ENCODE measurements at regions not wholly inside any gene's neighbourhood (a gene's known extent, or its start where the extent isn't known, plus 50 kb on each side); places are given as distances from the start of the nearest gene placed in this dataset.

DNA sequence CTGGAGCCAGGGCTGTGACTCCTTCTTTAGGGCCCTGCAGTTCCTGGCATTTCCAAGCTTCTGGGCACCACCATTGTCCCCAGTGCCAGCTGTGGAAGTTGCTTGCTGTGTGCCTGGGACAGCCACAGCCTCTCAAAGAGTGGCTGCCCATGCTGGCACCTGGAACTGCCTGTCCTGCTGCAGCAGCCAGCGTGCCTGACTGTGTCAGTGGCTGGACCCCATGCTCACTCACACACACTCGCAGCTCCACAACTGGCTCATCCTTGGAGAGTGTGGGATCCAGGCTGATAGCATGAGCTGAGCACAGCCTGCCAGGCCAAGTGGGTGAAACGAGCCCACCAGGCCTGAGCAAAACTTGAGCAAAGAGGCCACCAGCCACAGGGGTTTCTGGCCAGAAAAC lies 1107.6 kb downstream of the C4orf33 start:
- no peaks in the 10 kb centered on the region for H3K27me3 ChIP-seq (ENCODE audit: control insufficient read depth, insufficient read depth, low read length)
- FAIRE-seq (no peak), DNase-seq (ENCODE audit: low read depth) (no peak)
- no peak for TF ChIP-seq CTCF (IDR thresholded peaks at IDR 0.05; ENCODE audit: insufficient read depth, low read length, severe bottlenecking)
- H3K36me3 ChIP-seq (ENCODE audit: control insufficient read depth, insufficient read depth, low read length): no peaks in the 10 kb centered on the region
- no peak overlapping the region for H3K4me3 ChIP-seq (ENCODE audit: low read depth, low read length)

DNA sequence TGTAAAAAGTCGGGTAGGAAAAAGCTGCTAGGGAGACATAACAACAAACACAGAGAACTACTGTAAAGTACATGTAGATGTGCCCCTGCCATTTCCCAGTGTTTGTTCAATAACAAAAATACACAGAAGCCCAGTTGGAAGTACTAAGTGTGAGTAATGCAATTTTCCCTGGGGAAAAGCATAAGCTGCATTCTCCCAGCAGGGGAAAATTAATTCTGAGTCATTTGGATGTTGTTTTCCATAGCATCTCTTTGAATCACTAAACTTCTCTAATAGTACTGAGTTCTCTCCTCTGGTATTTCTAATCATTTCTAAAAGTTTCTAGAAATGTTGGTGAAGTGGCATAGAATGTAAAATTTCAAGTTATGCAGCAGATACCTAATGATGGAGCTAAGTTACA lies 1114.9 kb downstream of the C4orf33 start:
- no peak for TF ChIP-seq CTCF (IDR thresholded peaks at IDR 0.05; ENCODE audit: insufficient read depth, low read length, severe bottlenecking)
- Histone ChIP-seq H3K4me3 (ENCODE audit: low read depth, low read length) (no peak overlapping the region), H3K36me3 (ENCODE audit: control insufficient read depth, insufficient read depth, low read length) (no peaks in the 10 kb centered on the region), H3K27me3 (ENCODE audit: control insufficient read depth, insufficient read depth, low read length) (no peaks in the 10 kb centered on the region)
- FAIRE-seq (no peak), DNase-seq (ENCODE audit: low read depth) (peak; percentile 6)

GRCh38 chr4:130214268-130214667 lies 1118.3 kb downstream of the C4orf33 start:
- no peak for FAIRE-seq
- TF ChIP-seq CTCF (IDR thresholded peaks at IDR 0.05; ENCODE audit: insufficient read depth, low read length, severe bottlenecking): no peak
- no peaks in the 10 kb centered on the region for H3K36me3 ChIP-seq (ENCODE audit: control insufficient read depth, insufficient read depth, low read length)
- H3K4me3 ChIP-seq (ENCODE audit: low read depth, low read length): no peak overlapping the region
- DNase-seq (ENCODE audit: low read depth): no peak
- no peaks in the 10 kb centered on the region for H3K27me3 ChIP-seq (ENCODE audit: control insufficient read depth, insufficient read depth, low read length)

- no peak overlapping the region for H3K4me3 ChIP-seq (ENCODE audit: low read depth, low read length)
- H3K27me3 ChIP-seq (ENCODE audit: control insufficient read depth, insufficient read depth, low read length): no peaks in the 10 kb centered on the region
- DNase-seq (ENCODE audit: low read depth) (no peak), FAIRE-seq (no peak)
- TF ChIP-seq CTCF (IDR thresholded peaks at IDR 0.05; ENCODE audit: insufficient read depth, low read length, severe bottlenecking): no peak
- no peaks in the 10 kb centered on the region for H3K36me3 ChIP-seq (ENCODE audit: control insufficient read depth, insufficient read depth, low read length)
Measured at GRCh38 chr4:130233377-130234047, 1137.6 kb downstream of the C4orf33 start.

DNA sequence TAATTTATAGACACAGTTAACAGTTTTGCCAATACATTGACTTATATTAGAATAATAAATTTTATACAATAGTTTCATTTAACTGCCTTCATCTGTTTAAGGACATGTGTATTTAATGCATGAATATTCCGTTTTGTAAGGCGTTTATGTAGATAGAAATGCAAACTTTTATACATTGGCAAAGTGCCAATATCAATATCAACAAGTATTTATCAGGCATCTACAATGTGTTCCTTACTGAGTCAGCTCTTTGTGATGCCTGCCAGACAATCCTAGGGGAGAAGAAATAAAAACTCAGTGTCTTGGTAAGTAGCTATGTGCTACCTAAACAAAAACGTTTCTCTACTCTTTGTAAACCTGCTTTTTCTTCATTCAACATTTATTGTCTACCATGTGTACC lies 1142.2 kb downstream of the C4orf33 start:
- no peaks in the 10 kb centered on the region for H3K36me3 ChIP-seq (ENCODE audit: control insufficient read depth, insufficient read depth, low read length)
- DNase-seq (ENCODE audit: low read depth): no peak
- no peak for FAIRE-seq

More for the DNA sequence above, 1142.2 kb downstream of the C4orf33 start:
- TF ChIP-seq CTCF (IDR thresholded peaks at IDR 0.05; ENCODE audit: insufficient read depth, low read length, severe bottlenecking): no peak
- Histone ChIP-seq H3K27me3 (ENCODE audit: control insufficient read depth, insufficient read depth, low read length) (no peaks in the 10 kb centered on the region), H3K4me3 (ENCODE audit: low read depth, low read length) (no peak overlapping the region)
